GM19372 (cell line): ENCODE measurements at regions not wholly inside any gene's neighbourhood (a gene's known extent, or its start where the extent isn't known, plus 50 kb on each side); places are given as distances from the start of the nearest gene placed in this dataset.

Experiments used
- ATAC-seq: cut with Tn5 transposase; IDR thresholded peaks from one replicate; pipeline ENCODE4 v1.9.1; 2021; ENCODE audit warnings: mild to moderate bottlenecking, low read depth, moderate library complexity; ENCODE audit not compliant: unreplicated experiment

DNA sequence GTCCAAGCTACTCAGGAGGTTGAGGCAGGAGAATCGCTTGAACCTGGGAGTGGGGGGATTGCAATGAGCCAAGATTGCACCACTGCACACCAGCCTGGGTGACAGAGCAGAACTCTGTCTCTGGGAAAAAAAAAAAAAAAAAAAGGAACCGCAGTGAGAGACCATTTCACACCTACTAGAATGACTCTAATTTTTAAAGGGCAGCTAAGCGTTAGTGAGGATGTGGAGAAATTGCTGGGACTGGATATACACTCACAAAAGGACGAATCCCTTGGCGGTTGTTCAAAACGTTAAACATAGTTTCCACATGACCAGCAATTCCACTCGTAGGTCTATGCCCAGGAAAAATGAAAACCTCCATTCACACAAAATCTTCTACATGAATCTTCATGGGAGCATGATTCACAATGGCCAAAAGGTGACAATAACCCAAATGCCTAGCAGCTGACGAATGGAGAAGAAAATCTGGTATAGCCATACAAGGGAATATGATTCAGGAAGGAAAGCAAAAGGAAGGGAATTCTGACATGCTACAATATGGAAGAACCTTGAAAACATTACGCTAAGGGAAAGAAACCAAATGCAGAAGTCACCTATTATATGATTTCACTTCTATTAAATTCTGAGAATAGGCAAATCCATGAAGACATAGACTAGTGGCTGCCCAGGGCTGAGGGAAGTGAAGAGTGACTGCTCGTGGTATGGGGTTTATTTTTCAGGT is 127.0 kb downstream of the CHSY1 start:
- ATAC-seq, result no peak

DNA sequence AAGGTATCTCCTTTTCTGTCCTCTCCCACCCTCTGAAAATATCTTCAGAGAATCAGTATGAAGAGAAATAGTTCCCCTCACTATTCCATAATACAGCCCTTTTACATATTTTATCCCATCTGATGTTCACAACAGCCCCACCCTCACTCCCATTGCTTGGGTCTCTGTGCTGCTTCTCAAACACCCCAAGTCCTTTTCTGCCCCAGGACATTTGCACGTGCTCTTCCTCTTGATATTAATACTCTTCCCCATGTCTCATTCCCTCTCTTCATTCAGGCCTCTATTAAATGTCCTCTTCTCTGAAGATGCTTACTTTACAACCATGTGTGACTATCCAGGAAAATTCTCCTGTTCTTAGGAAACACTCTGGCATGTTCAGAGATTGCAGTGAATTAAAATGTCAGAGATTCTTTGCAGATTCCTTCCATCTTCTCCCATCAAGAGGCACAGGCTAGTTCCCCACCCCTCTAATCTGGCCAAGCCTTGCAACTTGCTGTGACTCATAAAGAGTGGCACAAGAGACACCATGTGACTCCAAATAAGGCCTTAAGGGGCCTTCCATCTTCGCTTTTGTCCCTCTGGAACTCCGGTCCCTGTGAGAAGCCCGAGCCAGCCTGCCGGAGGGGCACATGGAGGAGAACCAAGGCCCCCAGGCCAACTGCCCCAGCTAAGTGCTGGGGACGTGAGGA is 128.5 kb downstream of the CHSY1 start:
- ATAC-seq, result no peak

DNA sequence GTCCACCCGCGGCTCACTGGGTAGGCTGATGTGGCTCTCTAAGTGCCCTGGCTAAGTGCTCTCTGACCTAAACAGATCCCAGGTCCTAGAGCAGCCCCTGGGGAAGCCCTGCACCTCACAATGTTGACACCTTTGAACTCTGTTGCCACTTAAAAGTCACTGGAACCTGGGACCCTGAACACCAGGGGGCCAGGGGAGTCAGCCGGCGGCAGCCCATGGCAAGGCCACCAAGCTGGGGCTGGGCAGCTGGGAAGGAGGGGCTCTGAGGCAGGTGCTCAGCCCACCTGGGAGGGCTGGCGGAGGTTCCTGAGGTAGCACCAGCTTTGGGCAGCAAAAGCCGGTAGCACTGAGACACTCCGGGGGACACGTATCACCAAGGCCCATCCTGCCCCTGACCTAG is 129.0 kb downstream of the CHSY1 start:
- ATAC-seq, result no peak

DNA sequence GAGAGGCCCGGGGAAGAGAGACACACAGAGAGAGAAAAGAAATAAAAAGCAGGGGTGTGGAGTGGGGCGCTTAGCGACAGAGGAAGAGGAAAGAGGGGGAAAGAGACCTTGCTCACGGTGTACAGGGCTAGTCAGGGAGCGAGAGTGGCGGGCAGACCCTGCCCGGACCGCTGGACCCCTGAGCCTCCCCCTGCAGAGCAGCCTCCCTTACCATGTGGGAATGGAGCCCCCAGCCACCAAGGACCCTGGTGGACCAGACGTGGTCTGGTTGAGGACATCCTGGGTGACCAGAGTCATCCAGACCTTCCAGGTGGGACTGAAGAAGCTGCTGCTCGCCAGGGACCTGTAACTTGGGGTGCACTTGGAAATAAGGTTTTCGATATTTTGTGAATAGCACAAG is 129.6 kb downstream of the CHSY1 start:
- no peak for ATAC-seq

DNA sequence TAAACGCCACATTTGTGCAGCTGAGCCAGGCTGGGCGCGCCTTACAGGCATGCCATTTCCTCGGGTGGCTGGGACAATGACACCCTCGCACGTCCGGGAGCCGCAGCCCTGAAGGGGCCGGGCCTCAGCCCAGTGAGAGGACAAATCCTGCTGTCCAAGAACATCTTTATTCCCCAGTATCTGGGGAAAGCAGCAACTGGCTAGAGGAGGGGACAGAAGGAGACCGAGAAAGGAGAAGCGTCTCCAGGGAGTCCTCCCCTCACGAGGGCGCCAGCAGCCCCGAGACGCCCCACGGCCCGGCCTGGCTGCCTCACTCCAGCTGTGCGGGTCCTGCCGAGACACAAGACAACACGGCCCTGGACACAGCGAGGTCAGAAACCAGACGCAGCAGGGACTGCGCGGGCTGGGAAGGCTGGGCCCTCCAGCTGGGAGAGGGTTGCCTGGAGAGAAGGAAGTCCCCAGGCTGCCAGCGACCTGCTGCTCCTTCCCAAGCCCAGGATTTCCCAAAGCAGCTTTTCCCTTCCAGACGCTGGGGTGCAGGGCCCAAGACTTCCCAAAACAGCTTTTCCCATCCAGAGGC is 130.2 kb downstream of the CHSY1 start:
- ATAC-seq, result peak; percentile 57

DNA sequence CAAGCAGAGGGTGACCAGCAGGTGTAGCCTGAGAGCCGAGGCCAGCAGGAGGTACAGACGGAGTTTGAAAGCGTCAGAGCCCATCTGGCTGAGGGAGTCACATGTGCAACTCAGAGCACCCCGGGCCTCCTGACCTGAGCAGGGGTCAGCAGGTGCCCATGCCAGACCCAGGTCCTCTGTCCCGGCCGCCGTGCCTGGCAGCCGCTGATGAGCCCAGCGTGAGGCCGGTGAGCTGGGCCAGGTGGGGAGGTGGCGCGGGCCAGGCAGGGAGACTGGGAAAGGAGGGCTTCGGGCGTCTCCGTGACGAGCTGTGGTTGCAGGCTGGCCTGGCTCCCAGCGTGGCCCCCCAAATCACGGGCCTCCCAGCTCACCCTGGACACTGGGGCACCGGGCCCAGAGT is 130.9 kb downstream of the CHSY1 start:
- ATAC-seq, result no peak

DNA sequence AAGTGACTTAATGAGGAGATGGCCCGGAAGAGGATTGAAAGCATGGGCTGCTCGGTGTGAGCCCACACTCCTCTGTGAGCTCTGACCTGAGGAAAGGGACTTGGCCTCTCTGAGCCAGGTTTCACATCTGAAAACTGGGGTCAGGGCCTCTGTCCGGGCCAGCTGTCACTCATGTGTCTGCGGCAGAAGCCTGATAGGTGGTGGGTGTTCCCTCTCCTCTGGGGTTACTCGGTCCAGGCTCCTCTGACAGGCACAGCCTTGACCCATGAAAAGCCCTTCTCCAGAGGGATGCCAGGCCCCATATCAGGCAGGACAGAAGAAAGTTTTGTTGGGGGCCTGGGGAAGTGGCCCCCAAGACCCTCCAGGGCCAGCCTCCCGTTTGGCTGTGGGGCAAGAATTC is 131.4 kb downstream of the CHSY1 start:
- no peak for ATAC-seq
